Kidney (tissue), 13 donors: ENCODE measurements at regions not wholly inside any gene's neighbourhood (a gene's known extent, or its start where the extent isn't known, plus 50 kb on each side); places are given as distances from the start of the nearest gene placed in this dataset.

Source experiments
- DNase-seq, 5 donors: peaks; one replicate each; pipeline ENCODE4 v3.0.0-alpha.2; 2013 to 2020
- FAIRE-seq: peaks from 2 replicates; lab custom pipeline; 2012; peaks lifted over from hg19 to GRCh38; lab: Jason Lieb, UNC
- H3K27ac ChIP-seq, 2 donors: one replicate each; pipeline ENCODE4 v1.7.0; 2013; ENCODE audit warnings: low read depth in 2 of 2, low read length in 2 of 2, inconsistent platforms in 1 of 2
- H3K27me3 ChIP-seq: one replicate; pipeline ENCODE4 v1.7.1; 2013; ENCODE audit warnings: low read length, inconsistent platforms; ENCODE audit not compliant: control insufficient read depth, insufficient read depth
- H3K36me3 ChIP-seq, 3 donors: one replicate each; pipeline versions ENCODE4 v1.7.0 to v1.7.1; 2013; ENCODE audit warnings: low read length in 3 of 3, control low read depth in 1 of 3, inconsistent platforms in 1 of 3; ENCODE audit not compliant: insufficient read depth in 3 of 3, control insufficient read depth in 2 of 3
- H3K4me1 ChIP-seq, 3 donors: one replicate each; pipeline versions ENCODE4 v1.7.0 to v1.7.1; 2013; ENCODE audit warnings: low read length in 3 of 3, inconsistent platforms in 1 of 3, low read depth in 1 of 3; ENCODE audit not compliant: control insufficient read depth in 2 of 3, insufficient read depth in 2 of 3
- H3K4me3 ChIP-seq, 3 donors: one replicate each; pipeline versions ENCODE4 v1.7.0 to v1.8.1; 2013; ENCODE audit warnings: low read length in 3 of 3, control low read depth in 1 of 3, inconsistent platforms in 1 of 3
- H3K9ac ChIP-seq, 3 donors: one replicate each; pipeline versions ENCODE4 v1.7.0 to v1.7.1; 2013; ENCODE audit warnings: low read length in 3 of 3, control low read depth in 1 of 3, inconsistent platforms in 1 of 3
- H3K9me3 ChIP-seq, 3 donors: one replicate each; pipeline versions ENCODE4 v1.7.0 to v1.7.1; 2013; ENCODE audit warnings: low read length in 3 of 3, control low read depth in 1 of 3, inconsistent platforms in 1 of 3; ENCODE audit not compliant: control insufficient read depth in 2 of 3, insufficient read depth in 1 of 3
- CTCF ChIP-seq: IDR thresholded peaks from 3 replicates; pipeline ENCODE4 v1.5.1; 2012; ENCODE audit warnings: mild to moderate bottlenecking, moderate library complexity, borderline replicate concordance; ENCODE audit not compliant: insufficient read depth; ENCODE audit errors: extremely low read depth
- intact Hi-C: fragments of 100-400 bp; cut with DNase I; formaldehyde crosslinking; loops from one replicate; pipeline ENCODE4 v1.11.1; 2022
- donor health status: control.
- donor health status: control.
- donor health status: control.
- donor health status: control.
- donor health status: control.
- donor health status: DM: yes; HTN: yes; CAD: no.
- donor health status: Normal renal cell carcinoma (clear cell type).

- FAIRE-seq (no peak), DNase-seq (no peak)
- Histone ChIP-seq H3K4me1 (no peaks in the 10 kb centered on the region), H3K4me3 (no peak overlapping the region), H3K9ac (no peak overlapping the region), H3K9me3 (no peaks in the 10 kb centered on the region), H3K27me3 (no peaks in the 10 kb centered on the region), H3K36me3 (no peaks in the 10 kb centered on the region), H3K27ac (no peak overlapping the region)
- intact Hi-C loops: no loop called here
- TF ChIP-seq CTCF: no peak
These were observed 87.5 kb upstream of the MTNR1B start for GRCh38 chr11:92881940-92882450.

GRCh38 chr11:92882828-92883611, 86.4 kb upstream of the MTNR1B start:
- H3K27ac ChIP-seq: no peak overlapping the region
- intact Hi-C loops: no loop called here
- no peak overlapping the region for H3K9ac ChIP-seq
- FAIRE-seq (no peak), DNase-seq (peak in 1 of 5 donors; percentile 56)
- TF ChIP-seq CTCF: no peak
- H3K4me1 ChIP-seq: no peaks in the 10 kb centered on the region
- no peaks in the 10 kb centered on the region for H3K27me3 ChIP-seq
- H3K9me3 ChIP-seq: no peaks in the 10 kb centered on the region
- no peak overlapping the region for H3K4me3 ChIP-seq
- H3K36me3 ChIP-seq: no peaks in the 10 kb centered on the region

- Histone ChIP-seq H3K9me3 (no peaks in the 10 kb centered on the region), H3K4me3 (no peak overlapping the region), H3K4me1 (no peaks in the 10 kb centered on the region), H3K9ac (no peak overlapping the region), H3K27ac (no peak overlapping the region), H3K36me3 (no peaks in the 10 kb centered on the region), H3K27me3 (no peaks in the 10 kb centered on the region)
- intact Hi-C loops: no loop called here
- FAIRE-seq (no peak), DNase-seq (no peak)
- TF ChIP-seq CTCF: no peak
These were observed 83.9 kb upstream of the MTNR1B start for GRCh38 chr11:92885600-92885999.
